OCI-M2 (cell line): ENCODE measurements at regions not wholly inside any gene's neighbourhood (a gene's known extent, or its start where the extent isn't known, plus 50 kb on each side); places are given as distances from the start of the nearest gene placed in this dataset.
"Not testable (repeated sequence)": the region's sequence is repeated elsewhere in the genome, so short reads cannot be mapped to it uniquely, and the experiment has no call there.

Experiments used
- DNase-seq: peaks from one replicate; lab custom pipeline; 2025; ENCODE audit not compliant: unreplicated experiment; lab: John Stamatoyannopoulos, UW

GRCh38 chr7:9031386-9031785 lies 598.0 kb downstream of the NXPH1 start:
- no peak for DNase-seq

GRCh38 chr7:9036080-9036479 lies 602.7 kb downstream of the NXPH1 start:
- no peak for DNase-seq

DNA sequence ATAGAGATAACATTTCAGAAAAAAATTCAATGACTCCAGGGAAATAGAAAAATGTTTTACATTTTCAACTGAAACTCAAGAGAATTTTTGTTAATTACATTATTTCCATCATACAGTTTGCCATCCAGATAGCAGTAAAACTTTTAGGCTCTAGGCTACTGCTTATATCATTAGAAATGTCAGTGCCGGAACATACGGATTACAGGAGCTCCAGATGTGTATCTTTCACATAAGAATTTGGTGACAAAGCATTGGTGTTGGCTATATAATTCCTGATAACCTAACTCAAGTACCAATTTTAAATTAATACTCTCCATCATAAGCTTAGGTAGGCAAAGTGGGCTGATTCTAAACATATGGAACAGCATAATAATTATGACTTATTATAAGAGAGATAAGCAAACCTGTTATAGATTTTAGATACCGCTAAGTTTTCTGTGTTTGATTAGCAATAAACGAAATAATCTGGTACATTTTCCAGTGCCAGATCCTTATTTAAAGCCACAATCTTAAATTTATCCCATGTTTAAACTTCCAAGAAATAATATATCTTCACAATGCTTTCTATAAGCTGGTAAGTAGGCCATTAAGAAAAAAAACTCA lies 637.9 kb downstream of the NXPH1 start:
- no peak for DNase-seq

DNA sequence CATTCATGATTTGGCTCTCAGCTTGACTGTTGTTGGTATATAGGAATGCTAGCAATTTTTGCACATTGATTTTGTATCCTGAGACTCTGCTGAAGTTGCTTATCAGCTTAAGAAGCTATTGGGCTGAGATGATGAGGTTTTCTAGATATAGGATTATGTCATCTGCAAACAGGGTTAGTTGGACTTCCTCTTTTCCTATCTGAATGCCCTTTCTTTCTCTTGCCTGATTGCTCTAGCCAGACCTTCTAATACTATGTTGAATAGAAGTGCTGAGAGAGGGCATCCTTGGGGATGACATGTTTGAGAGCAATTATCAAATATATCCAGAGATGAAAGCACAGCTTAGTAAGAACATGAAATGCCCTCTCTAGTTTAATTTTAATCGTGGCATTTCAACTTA lies 642.4 kb downstream of the NXPH1 start:
- not testable (repeated sequence) for DNase-seq

- no peak for DNase-seq
Measured at GRCh38 chr7:9082203-9082602, 648.8 kb downstream of the NXPH1 start.

GRCh38 chr7:9083837-9084236 lies 650.4 kb downstream of the NXPH1 start:
- no peak for DNase-seq

GRCh38 chr7:9091282-9091681 lies 657.9 kb downstream of the NXPH1 start:
- no peak for DNase-seq

DNA sequence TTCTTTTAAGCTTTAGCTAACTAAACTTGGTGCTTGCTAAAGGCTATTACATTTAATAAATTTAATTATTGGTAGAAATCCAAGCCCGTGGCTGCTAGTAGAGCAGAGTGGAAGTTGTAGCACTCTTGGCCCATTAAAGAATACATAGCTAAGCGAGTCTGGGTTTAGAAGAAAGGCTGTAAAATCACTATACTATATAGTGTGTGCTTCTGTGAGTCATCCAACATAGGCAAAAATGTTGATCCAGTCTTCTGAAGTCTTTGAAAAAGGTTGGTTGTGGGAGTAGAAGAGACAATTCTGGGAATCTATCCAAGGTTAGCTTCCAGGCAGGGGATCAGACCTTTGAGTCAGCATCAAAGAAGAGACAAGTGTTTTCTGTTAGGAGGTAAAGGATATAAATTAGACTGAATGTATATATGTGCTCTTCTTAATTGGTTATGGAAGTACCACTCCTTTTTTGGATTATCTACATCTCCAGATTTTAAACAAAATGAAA lies 664.2 kb downstream of the NXPH1 start:
- no peak for DNase-seq

DNA sequence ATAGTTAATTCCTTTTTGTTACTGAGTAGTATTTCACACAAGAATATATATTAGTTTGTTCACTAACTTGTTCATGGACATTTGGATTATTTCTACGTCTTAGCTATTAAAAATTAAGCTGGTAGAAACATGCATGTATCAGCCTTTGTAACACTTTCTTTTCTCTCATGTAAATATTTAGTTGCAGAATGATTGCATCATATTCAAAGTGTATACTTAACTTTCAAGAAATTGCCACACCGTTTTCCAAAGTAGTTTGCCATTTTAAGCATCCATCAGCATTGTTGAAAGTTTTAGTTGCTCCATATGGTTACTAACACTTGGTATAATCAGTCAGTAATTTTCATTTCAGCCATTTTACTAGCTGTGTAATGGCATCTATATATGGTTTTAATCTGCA lies 666.9 kb downstream of the NXPH1 start:
- DNase-seq = no peak

- no peak for DNase-seq
Measured at GRCh38 chr7:9102846-9103245, 669.4 kb downstream of the NXPH1 start.

- no peak for DNase-seq
Measured at GRCh38 chr7:9106747-9107146, 673.3 kb downstream of the NXPH1 start.

DNA sequence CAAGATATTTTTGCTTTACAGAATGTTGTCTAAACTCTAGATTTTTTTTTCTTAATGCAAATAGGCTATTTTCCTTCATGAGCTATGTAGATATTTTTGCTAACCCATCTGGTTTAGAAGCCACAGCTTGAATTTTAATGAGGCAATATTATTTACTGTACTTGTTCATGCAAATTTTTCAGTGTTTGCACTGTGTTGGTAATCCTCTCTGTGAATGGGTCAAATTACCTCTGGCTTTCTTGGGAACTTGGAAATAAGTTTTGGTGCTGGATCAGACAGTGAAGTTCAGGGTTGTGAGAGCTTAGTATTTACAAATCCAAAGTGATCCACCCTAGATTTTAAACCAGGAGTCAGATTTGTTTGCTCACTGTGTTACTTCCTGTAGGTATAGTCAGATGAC lies 686.9 kb downstream of the NXPH1 start:
- no peak for DNase-seq

DNA sequence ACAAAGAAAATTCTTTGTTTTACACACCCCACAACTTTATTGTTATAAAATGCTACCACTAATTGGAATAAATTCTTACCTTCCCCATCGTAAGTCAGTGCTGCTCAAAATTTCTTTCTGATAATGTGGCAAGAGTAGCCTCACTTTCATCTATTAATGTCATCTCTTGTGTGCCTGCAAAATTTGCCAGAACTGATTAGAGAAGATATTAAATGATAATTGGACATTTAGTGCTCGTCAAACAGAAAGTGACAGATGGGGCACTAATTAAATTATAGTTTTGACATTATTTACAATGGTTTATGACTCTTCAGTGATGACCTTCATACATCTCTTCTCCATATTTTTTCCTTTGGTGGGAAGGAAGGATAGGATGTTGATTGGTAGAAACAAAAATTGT lies 690.9 kb downstream of the NXPH1 start:
- DNase-seq = no peak

DNA sequence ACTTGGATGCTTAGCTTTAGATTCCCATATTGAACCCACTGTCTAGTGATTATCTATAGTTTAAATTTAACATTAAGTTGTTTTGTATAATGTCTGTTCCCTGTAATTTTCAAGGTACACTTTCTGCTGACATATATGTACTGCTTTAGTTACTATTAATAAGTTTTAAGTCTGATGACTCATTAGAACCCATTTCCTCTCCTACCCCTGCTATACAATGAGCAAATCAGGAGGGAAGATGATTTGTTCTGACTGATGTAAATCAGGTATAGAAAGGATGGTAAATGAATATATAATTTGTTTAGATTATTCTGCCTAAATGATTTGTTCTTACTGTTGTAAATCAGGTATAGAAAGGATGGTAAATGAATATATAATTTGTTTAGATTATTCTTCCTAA lies 691.8 kb downstream of the NXPH1 start:
- no peak for DNase-seq

GRCh38 chr7:9127901-9128300 lies 694.5 kb downstream of the NXPH1 start:
- DNase-seq = no peak

- no peak for DNase-seq
Measured at GRCh38 chr7:9148687-9149086, 715.3 kb downstream of the NXPH1 start.

DNA sequence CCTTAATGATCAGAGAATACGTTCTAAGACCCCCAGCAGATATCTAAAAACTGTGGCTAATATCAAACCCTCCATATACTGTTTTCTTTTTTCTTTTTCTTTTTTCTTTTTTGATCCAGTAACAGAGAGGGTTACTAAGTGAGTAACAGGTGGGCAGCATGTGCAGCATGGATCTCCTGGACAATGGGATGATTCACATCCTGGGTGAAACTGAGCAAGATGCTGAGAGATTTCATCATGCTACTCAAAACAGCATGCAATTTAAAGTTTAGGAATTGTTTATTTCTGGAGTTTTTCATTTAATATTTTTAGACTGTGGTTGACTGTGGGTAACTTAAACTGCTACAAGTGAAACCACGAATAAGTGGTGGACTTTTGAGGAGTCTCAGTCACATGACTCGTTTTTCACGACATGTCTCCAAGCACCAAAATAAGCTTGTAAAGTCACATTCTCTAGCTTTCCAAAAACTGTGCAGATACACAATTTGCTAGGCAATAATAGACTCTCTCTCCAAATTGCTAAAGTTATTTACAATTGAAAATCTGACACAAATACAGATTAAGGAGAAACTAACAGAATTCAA lies 716.2 kb downstream of the NXPH1 start:
- no peak for DNase-seq

- not testable (repeated sequence) for DNase-seq
Measured at GRCh38 chr7:9163691-9164090, 730.3 kb downstream of the NXPH1 start.

GRCh38 chr7:9175871-9176270 lies 742.5 kb downstream of the NXPH1 start:
- DNase-seq = no peak

DNA sequence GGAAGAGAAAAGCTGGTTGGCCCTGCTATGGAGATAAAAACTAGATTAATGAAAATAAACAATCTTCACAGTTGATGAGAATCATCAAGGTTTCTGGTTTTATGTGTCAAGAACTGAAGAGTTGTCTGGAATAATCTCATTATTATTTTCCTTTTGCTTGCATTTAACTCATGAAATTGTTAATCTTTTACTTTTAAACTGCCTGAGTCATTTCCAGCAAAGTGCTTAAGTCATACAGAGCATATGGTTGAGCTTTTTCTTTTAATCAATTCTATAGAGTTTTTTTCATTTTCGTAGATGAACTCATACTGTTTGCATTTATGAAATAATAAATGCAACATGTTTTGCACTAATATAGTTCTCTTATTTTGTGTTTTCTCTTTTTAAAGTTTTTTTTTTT lies 747.9 kb downstream of the NXPH1 start:
- DNase-seq = no peak

- no peak for DNase-seq
Measured at GRCh38 chr7:9186730-9187129, 753.3 kb downstream of the NXPH1 start.

GRCh38 chr7:9189703-9190102 lies 756.3 kb downstream of the NXPH1 start:
- DNase-seq = no peak

GRCh38 chr7:9192969-9193368 lies 759.6 kb downstream of the NXPH1 start:
- DNase-seq = no peak
